ENCODE measurements at regions not wholly inside any gene's neighbourhood (a gene's known extent, or its start where the extent isn't known, plus 50 kb on each side); places are given as distances from the start of the nearest gene placed in this dataset.

- Histone ChIP-seq H3K9ac (ENCODE audit: low read length) (no peak overlapping the region), H3K9me3 (ENCODE audit: control insufficient read depth, low read depth, low read length) (no peaks in the 10 kb centered on the region), H3K36me3 (ENCODE audit: control insufficient read depth, low read depth, low read length) (no peaks in the 10 kb centered on the region), H3K27me3 (ENCODE audit: control insufficient read depth, insufficient read depth, low read length) (no peaks in the 10 kb centered on the region), H3K4me1 (ENCODE audit: control insufficient read depth, low read depth, low read length) (peaks cover 39% of the 10 kb centered on the region), H3K4me3 (ENCODE audit: low read length) (no peak overlapping the region), H3K27ac (ENCODE audit: low read length) (no peak overlapping the region)
These were observed 106.8 kb downstream of the DAD1 start for GRCh38 chr14:22482085-22482694.

- H3K9ac ChIP-seq (ENCODE audit: low read length): no peak overlapping the region
- no peaks in the 10 kb centered on the region for H3K36me3 ChIP-seq (ENCODE audit: control insufficient read depth, low read depth, low read length)
- no peak overlapping the region for H3K27ac ChIP-seq (ENCODE audit: low read length)
- H3K4me3 ChIP-seq (ENCODE audit: low read length): no peak overlapping the region
- H3K4me1 ChIP-seq (ENCODE audit: control insufficient read depth, low read depth, low read length): peaks cover 44% of the 10 kb centered on the region
- H3K27me3 ChIP-seq (ENCODE audit: control insufficient read depth, insufficient read depth, low read length): no peaks in the 10 kb centered on the region
- no peaks in the 10 kb centered on the region for H3K9me3 ChIP-seq (ENCODE audit: control insufficient read depth, low read depth, low read length)
These were observed 107.5 kb downstream of the DAD1 start for GRCh38 chr14:22481546-22481945.

- peaks cover 51% of the 10 kb centered on the region for H3K4me1 ChIP-seq (ENCODE audit: control insufficient read depth, low read depth, low read length)
- no peak overlapping the region for H3K4me3 ChIP-seq (ENCODE audit: low read length)
- no peaks in the 10 kb centered on the region for H3K27me3 ChIP-seq (ENCODE audit: control insufficient read depth, insufficient read depth, low read length)
These were observed 109.1 kb downstream of the DAD1 start for GRCh38 chr14:22479776-22480464.

GRCh38 chr14:22479132-22479531 lies 109.9 kb downstream of the DAD1 start:
- Histone ChIP-seq H3K9ac (ENCODE audit: low read length) (no peak overlapping the region), H3K27me3 (ENCODE audit: control insufficient read depth, insufficient read depth, low read length) (no peaks in the 10 kb centered on the region), H3K27ac (ENCODE audit: low read length) (no peak overlapping the region), H3K36me3 (ENCODE audit: control insufficient read depth, low read depth, low read length) (no peaks in the 10 kb centered on the region), H3K4me1 (ENCODE audit: control insufficient read depth, low read depth, low read length) (peaks cover 51% of the 10 kb centered on the region), H3K9me3 (ENCODE audit: control insufficient read depth, low read depth, low read length) (no peaks in the 10 kb centered on the region), H3K4me3 (ENCODE audit: low read length) (no peak overlapping the region)

More at GRCh38 chr14:22479776-22480464, 109.1 kb downstream of the DAD1 start:
- H3K9me3 ChIP-seq (ENCODE audit: control insufficient read depth, low read depth, low read length): no peaks in the 10 kb centered on the region
- no peak overlapping the region for H3K9ac ChIP-seq (ENCODE audit: low read length)
- H3K27ac ChIP-seq (ENCODE audit: low read length): no peak overlapping the region
- no peaks in the 10 kb centered on the region for H3K36me3 ChIP-seq (ENCODE audit: control insufficient read depth, low read depth, low read length)

GRCh38 chr14:22478670-22479069 lies 110.4 kb downstream of the DAD1 start:
- no peak overlapping the region for H3K4me3 ChIP-seq (ENCODE audit: low read length)
- no peak overlapping the region for H3K27ac ChIP-seq (ENCODE audit: low read length)

GRCh38 chr14:22478247-22478646 lies 110.8 kb downstream of the DAD1 start:
- Histone ChIP-seq H3K27ac (ENCODE audit: low read length) (no peak overlapping the region), H3K9ac (ENCODE audit: low read length) (no peak overlapping the region), H3K36me3 (ENCODE audit: control insufficient read depth, low read depth, low read length) (no peaks in the 10 kb centered on the region), H3K4me3 (ENCODE audit: low read length) (no peak overlapping the region), H3K9me3 (ENCODE audit: control insufficient read depth, low read depth, low read length) (no peaks in the 10 kb centered on the region), H3K27me3 (ENCODE audit: control insufficient read depth, insufficient read depth, low read length) (no peaks in the 10 kb centered on the region), H3K4me1 (ENCODE audit: control insufficient read depth, low read depth, low read length) (peaks cover 51% of the 10 kb centered on the region)

More at GRCh38 chr14:22478670-22479069, 110.4 kb downstream of the DAD1 start:
- H3K4me1 ChIP-seq (ENCODE audit: control insufficient read depth, low read depth, low read length): peaks cover 51% of the 10 kb centered on the region
- no peaks in the 10 kb centered on the region for H3K36me3 ChIP-seq (ENCODE audit: control insufficient read depth, low read depth, low read length)
- no peaks in the 10 kb centered on the region for H3K9me3 ChIP-seq (ENCODE audit: control insufficient read depth, low read depth, low read length)
- no peaks in the 10 kb centered on the region for H3K27me3 ChIP-seq (ENCODE audit: control insufficient read depth, insufficient read depth, low read length)
- no peak overlapping the region for H3K9ac ChIP-seq (ENCODE audit: low read length)

GRCh38 chr14:22477569-22478194 lies 111.3 kb downstream of the DAD1 start:
- H3K27ac ChIP-seq (ENCODE audit: low read length): no peak overlapping the region
- no peaks in the 10 kb centered on the region for H3K27me3 ChIP-seq (ENCODE audit: control insufficient read depth, insufficient read depth, low read length)
- H3K4me1 ChIP-seq (ENCODE audit: control insufficient read depth, low read depth, low read length): peaks cover 47% of the 10 kb centered on the region
- no peaks in the 10 kb centered on the region for H3K9me3 ChIP-seq (ENCODE audit: control insufficient read depth, low read depth, low read length)
- H3K36me3 ChIP-seq (ENCODE audit: control insufficient read depth, low read depth, low read length): no peaks in the 10 kb centered on the region
- no peak overlapping the region for H3K9ac ChIP-seq (ENCODE audit: low read length)
- no peak overlapping the region for H3K4me3 ChIP-seq (ENCODE audit: low read length)

- peaks cover 44% of the 10 kb centered on the region for H3K4me1 ChIP-seq (ENCODE audit: control insufficient read depth, low read depth, low read length)
- H3K27ac ChIP-seq (ENCODE audit: low read length): no peak overlapping the region
- H3K9me3 ChIP-seq (ENCODE audit: control insufficient read depth, low read depth, low read length): no peaks in the 10 kb centered on the region
- no peaks in the 10 kb centered on the region for H3K27me3 ChIP-seq (ENCODE audit: control insufficient read depth, insufficient read depth, low read length)
- H3K36me3 ChIP-seq (ENCODE audit: control insufficient read depth, low read depth, low read length): no peaks in the 10 kb centered on the region
- H3K4me3 ChIP-seq (ENCODE audit: low read length): no peak overlapping the region
- H3K9ac ChIP-seq (ENCODE audit: low read length): no peak overlapping the region
These were observed 112.1 kb downstream of the DAD1 start for GRCh38 chr14:22476887-22477286.

- H3K27me3 ChIP-seq (ENCODE audit: control insufficient read depth, insufficient read depth, low read length): no peaks in the 10 kb centered on the region
- no peak overlapping the region for H3K9ac ChIP-seq (ENCODE audit: low read length)
- no peaks in the 10 kb centered on the region for H3K36me3 ChIP-seq (ENCODE audit: control insufficient read depth, low read depth, low read length)
- peaks cover 47% of the 10 kb centered on the region for H3K4me1 ChIP-seq (ENCODE audit: control insufficient read depth, low read depth, low read length)
- no peaks in the 10 kb centered on the region for H3K9me3 ChIP-seq (ENCODE audit: control insufficient read depth, low read depth, low read length)
- H3K27ac ChIP-seq (ENCODE audit: low read length): no peak overlapping the region
- no peak overlapping the region for H3K4me3 ChIP-seq (ENCODE audit: low read length)
These were observed 112.8 kb downstream of the DAD1 start for GRCh38 chr14:22476005-22476751.

- H3K27me3 ChIP-seq (ENCODE audit: control insufficient read depth, insufficient read depth, low read length): no peaks in the 10 kb centered on the region
- H3K4me3 ChIP-seq (ENCODE audit: low read length): no peak overlapping the region
- no peaks in the 10 kb centered on the region for H3K9me3 ChIP-seq (ENCODE audit: control insufficient read depth, low read depth, low read length)
- H3K36me3 ChIP-seq (ENCODE audit: control insufficient read depth, low read depth, low read length): no peaks in the 10 kb centered on the region
- peaks cover 40% of the 10 kb centered on the region for H3K4me1 ChIP-seq (ENCODE audit: control insufficient read depth, low read depth, low read length)
- H3K27ac ChIP-seq (ENCODE audit: low read length): no peak overlapping the region
- H3K9ac ChIP-seq (ENCODE audit: low read length): no peak overlapping the region
These were observed 113.6 kb downstream of the DAD1 start for GRCh38 chr14:22475381-22475780.

- Histone ChIP-seq H3K4me1 (ENCODE audit: control insufficient read depth, low read depth, low read length) (peaks cover 35% of the 10 kb centered on the region), H3K9me3 (ENCODE audit: control insufficient read depth, low read depth, low read length) (no peaks in the 10 kb centered on the region), H3K27me3 (ENCODE audit: control insufficient read depth, insufficient read depth, low read length) (no peaks in the 10 kb centered on the region), H3K9ac (ENCODE audit: low read length) (no peak overlapping the region), H3K4me3 (ENCODE audit: low read length) (no peak overlapping the region), H3K27ac (ENCODE audit: low read length) (no peak overlapping the region), H3K36me3 (ENCODE audit: control insufficient read depth, low read depth, low read length) (no peaks in the 10 kb centered on the region)
These were observed 114.2 kb downstream of the DAD1 start for GRCh38 chr14:22474730-22475351.

Data from iPS-18a (cell line).